Duodenal mucosa (tissue), 2 donors: ENCODE measurements at regions not wholly inside any gene's neighbourhood (a gene's known extent, or its start where the extent isn't known, plus 50 kb on each side); places are given as distances from the start of the nearest gene placed in this dataset.

Source experiments
- H3K27ac ChIP-seq: one replicate; pipeline ENCODE4 v1.7.0; 2013; ENCODE audit warnings: low read depth, low read length
- H3K27me3 ChIP-seq, 2 donors: one replicate each; pipeline ENCODE4 v1.7.0; 2013; ENCODE audit warnings: low read length in 2 of 2, control low read depth in 1 of 2; ENCODE audit not compliant: insufficient read depth in 2 of 2, control insufficient read depth in 1 of 2
- H3K36me3 ChIP-seq, 2 donors: one replicate each; pipeline ENCODE4 v1.7.0; 2013; ENCODE audit warnings: low read length in 2 of 2, control low read depth in 1 of 2; ENCODE audit not compliant: insufficient read depth in 2 of 2, control insufficient read depth in 1 of 2
- H3K4me1 ChIP-seq, 2 donors: one replicate each; pipeline ENCODE4 v1.7.0; 2013; ENCODE audit warnings: low read length in 2 of 2, control low read depth in 1 of 2; ENCODE audit not compliant: insufficient read depth in 2 of 2, control insufficient read depth in 1 of 2
- H3K4me3 ChIP-seq, 2 donors: one replicate each; pipeline ENCODE4 v1.7.0; 2013; ENCODE audit warnings: low read length in 2 of 2, low read depth in 1 of 2
- H3K9ac ChIP-seq, 2 donors: one replicate each; pipeline ENCODE4 v1.7.0; 2013; ENCODE audit warnings: low read length in 2 of 2, low read depth in 1 of 2
- H3K9me3 ChIP-seq, 2 donors: one replicate each; pipeline ENCODE4 v1.7.0; 2013; ENCODE audit warnings: low read length in 2 of 2, control low read depth in 1 of 2; ENCODE audit not compliant: control insufficient read depth in 1 of 2

- Histone ChIP-seq H3K9me3 (no peaks in the 10 kb centered on the region), H3K27ac (no peak overlapping the region), H3K4me3 (no peak overlapping the region), H3K36me3 (no peaks in the 10 kb centered on the region), H3K9ac (no peak overlapping the region), H3K27me3 (no peaks in the 10 kb centered on the region), H3K4me1 (peaks cover 0 to 6% of the 10 kb centered on the region in 2 donors)
Observed at GRCh38 chr9:109723781-109724180, 56.2 kb upstream of the PALM2AKAP2 start.

DNA sequence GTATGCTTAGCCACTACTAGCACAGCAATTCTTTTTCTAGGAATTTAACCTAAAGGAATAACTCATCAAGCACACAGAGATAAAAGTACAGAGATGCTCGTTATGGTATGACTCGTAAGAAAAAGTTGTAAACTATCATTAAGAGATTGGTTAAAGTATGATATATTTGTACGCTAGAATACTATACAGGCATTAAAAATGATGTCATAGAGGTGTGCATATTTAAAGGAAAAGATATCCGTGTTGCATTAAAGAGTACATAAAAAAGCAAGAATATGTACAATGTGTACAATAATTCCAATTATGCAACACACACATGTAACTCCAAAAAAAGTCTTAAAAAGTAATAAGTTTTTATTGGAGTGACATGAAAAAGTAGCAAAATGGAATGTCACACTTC, 54.5 kb upstream of the PALM2AKAP2 start:
- H3K27ac ChIP-seq = no peak overlapping the region
- no peak overlapping the region for H3K4me3 ChIP-seq
- no peaks in the 10 kb centered on the region for H3K27me3 ChIP-seq
- H3K9me3 ChIP-seq = no peaks in the 10 kb centered on the region
- H3K9ac ChIP-seq = no peak overlapping the region
- no peaks in the 10 kb centered on the region for H3K36me3 ChIP-seq
- peaks cover 0 to 6% of the 10 kb centered on the region in 2 donors for H3K4me1 ChIP-seq

DNA sequence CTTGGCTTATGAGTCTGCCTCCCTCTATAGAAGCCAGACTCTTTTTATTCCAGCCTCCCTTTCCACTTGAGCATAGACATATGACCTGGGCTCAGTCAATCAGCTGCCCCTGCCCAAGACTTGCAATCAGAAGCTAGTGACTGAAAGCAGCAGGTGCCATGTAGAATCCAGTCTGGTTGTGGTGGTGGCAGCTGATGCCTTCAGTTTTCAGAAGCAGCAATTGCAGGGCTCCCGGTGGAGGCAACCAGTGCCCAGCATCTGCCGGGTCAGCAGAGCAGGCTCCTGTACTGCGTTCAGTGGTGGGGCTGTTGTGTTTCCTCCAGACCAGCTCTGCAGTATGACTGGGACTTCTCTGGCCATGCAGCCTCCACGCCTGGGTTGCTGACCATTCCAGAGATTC, 53.9 kb upstream of the PALM2AKAP2 start:
- Histone ChIP-seq H3K4me1 (peaks cover 0 to 6% of the 10 kb centered on the region in 2 donors), H3K27me3 (no peaks in the 10 kb centered on the region), H3K4me3 (no peak overlapping the region), H3K36me3 (no peaks in the 10 kb centered on the region), H3K27ac (no peak overlapping the region), H3K9ac (no peak overlapping the region), H3K9me3 (no peaks in the 10 kb centered on the region)

GRCh38 chr9:109728686-109729300, 51.2 kb upstream of the PALM2AKAP2 start:
- Histone ChIP-seq H3K9ac (no peak overlapping the region), H3K4me1 (no peaks in the 10 kb centered on the region), H3K9me3 (no peaks in the 10 kb centered on the region), H3K36me3 (no peaks in the 10 kb centered on the region), H3K4me3 (no peak overlapping the region), H3K27me3 (no peaks in the 10 kb centered on the region), H3K27ac (no peak overlapping the region)

DNA sequence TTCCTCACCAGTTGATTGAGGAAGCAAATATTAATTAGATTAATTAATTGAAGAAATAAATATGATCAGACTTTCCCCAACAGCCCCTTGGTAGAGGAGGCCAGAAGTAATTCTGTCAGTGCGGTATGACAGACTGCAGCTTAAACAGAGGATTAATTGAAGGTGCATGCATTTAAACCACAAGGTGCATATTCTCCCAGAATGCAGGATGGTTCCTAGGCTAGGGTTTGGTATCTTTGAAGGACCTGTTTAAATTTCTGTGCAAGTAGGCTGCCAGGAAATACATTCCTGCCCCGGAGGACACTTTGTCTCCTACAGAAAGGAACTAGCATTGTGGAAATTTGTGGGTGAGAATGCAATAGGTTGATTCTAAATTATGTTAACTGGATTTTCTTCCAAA, 50.5 kb upstream of the PALM2AKAP2 start:
- no peaks in the 10 kb centered on the region for H3K9me3 ChIP-seq
- H3K9ac ChIP-seq = no peak overlapping the region
- no peak overlapping the region for H3K4me3 ChIP-seq
- H3K27me3 ChIP-seq = no peaks in the 10 kb centered on the region
- H3K36me3 ChIP-seq = no peaks in the 10 kb centered on the region
- H3K4me1 ChIP-seq = no peaks in the 10 kb centered on the region
- H3K27ac ChIP-seq = no peak overlapping the region
